BJ (cell line): ENCODE measurements at regions not wholly inside any gene's neighbourhood (a gene's known extent, or its start where the extent isn't known, plus 50 kb on each side); places are given as distances from the start of the nearest gene placed in this dataset.

ENCODE experiments used
- CTCF ChIA-PET: fragments of 350-600 bp; formaldehyde crosslinking; extraction: SDS; loops from one replicate; lab custom pipeline; 2021; ENCODE audit warnings: antibody characterized with exemption, inconsistent platforms; lab: Yijun Ruan, JAX
- POLR2A ChIA-PET: fragments of 300-600 bp; sonication (Branson Sonifier 250); formaldehyde crosslinking; extraction: SDS; loops from one replicate; lab custom pipeline; 2021; ENCODE audit warnings: antibody characterized with exemption; lab: Charles Lee
- DNase-seq: peaks from one replicate; pipeline ENCODE4 v3.0.0-alpha.2; 2011; ENCODE audit warnings: low read depth
- H3K27me3 ChIP-seq: 2 replicates; pipeline ENCODE4 v1.6.0; 2011; ENCODE audit warnings: low read length; ENCODE audit not compliant: control insufficient read depth, insufficient read depth
- H3K36me3 ChIP-seq: 2 replicates; pipeline ENCODE4 v1.5.1; 2011; ENCODE audit warnings: low read length; ENCODE audit not compliant: control insufficient read depth, insufficient read depth
- H3K4me3 ChIP-seq: 2 replicates; pipeline ENCODE4 v1.5.1; 2011; ENCODE audit warnings: low read depth, mild to moderate bottlenecking, control low read depth, low read length
- TF ChIP-seq, protein P1 (sequence below): IDR thresholded peaks from 2 replicates; pipeline ENCODE4 v1.5.1; 2011; ENCODE audit warnings: low read depth, mild to moderate bottlenecking, control low read depth, inconsistent platforms, low read length, moderate library complexity; ENCODE audit not compliant: insufficient read depth

DNA sequence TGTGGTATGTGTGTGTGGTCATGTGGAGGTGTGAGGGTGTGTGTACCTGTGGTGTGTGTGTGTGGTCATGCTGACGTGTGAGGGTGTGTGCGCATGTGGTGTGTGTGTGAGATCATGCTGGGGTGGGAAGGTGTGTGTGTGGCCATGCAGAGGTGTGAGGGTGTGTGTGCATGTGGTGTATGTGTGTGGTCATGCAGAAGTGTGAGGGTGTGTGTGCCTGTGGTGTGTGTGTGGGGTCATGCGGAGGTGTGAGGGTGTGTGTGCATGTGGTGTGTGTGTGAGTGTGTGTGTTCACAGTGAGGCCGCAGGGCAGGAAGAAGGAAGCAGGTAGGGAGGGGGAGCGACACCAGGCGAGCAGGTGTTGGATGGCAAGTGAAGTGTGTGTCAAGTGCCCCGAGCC, 259.0 kb downstream of the LOXHD1 start:
- TF ChIP-seq, protein P1, sequence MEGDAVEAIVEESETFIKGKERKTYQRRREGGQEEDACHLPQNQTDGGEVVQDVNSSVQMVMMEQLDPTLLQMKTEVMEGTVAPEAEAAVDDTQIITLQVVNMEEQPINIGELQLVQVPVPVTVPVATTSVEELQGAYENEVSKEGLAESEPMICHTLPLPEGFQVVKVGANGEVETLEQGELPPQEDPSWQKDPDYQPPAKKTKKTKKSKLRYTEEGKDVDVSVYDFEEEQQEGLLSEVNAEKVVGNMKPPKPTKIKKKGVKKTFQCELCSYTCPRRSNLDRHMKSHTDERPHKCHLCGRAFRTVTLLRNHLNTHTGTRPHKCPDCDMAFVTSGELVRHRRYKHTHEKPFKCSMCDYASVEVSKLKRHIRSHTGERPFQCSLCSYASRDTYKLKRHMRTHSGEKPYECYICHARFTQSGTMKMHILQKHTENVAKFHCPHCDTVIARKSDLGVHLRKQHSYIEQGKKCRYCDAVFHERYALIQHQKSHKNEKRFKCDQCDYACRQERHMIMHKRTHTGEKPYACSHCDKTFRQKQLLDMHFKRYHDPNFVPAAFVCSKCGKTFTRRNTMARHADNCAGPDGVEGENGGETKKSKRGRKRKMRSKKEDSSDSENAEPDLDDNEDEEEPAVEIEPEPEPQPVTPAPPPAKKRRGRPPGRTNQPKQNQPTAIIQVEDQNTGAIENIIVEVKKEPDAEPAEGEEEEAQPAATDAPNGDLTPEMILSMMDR: no peak
- POLR2A ChIA-PET: no interaction called here
- CTCF ChIA-PET: no interaction called here

DNA sequence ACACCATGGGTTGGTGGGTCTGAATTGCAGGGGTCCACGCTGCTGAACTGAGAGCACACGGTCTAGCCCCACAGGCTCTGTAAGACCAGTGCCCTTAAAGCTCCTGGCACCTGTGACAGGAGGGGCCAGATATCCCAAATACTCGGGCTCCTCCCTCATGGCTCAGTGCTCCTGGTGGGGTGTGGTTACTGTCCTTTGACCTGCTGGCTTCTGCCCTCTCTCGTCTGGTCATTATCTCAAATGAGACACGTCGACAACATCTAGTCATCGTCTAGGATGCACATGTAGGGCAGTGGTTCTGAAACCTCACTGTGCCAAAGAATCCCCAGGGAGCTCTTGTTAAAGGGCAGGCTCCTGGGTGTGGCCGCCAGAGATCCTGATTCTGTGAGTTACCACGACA, 258.4 kb downstream of the LOXHD1 start:
- no peak for DNase-seq
- Histone ChIP-seq H3K4me3 (no peak overlapping the region), H3K27me3 (no peaks in the 10 kb centered on the region; the same call in 1 of the 2 replicates), H3K36me3 (no peaks in the 10 kb centered on the region)
- ChIA-PET POLR2A (no interaction called here), CTCF (no interaction called here)
- TF ChIP-seq, protein P1: no peak

More for the DNA sequence above, 259.0 kb downstream of the LOXHD1 start:
- H3K36me3 ChIP-seq: no peaks in the 10 kb centered on the region
- H3K4me3 ChIP-seq: no peak overlapping the region
- H3K27me3 ChIP-seq: no peaks in the 10 kb centered on the region; the same call in 1 of the 2 replicates
- no peak for DNase-seq

DNA sequence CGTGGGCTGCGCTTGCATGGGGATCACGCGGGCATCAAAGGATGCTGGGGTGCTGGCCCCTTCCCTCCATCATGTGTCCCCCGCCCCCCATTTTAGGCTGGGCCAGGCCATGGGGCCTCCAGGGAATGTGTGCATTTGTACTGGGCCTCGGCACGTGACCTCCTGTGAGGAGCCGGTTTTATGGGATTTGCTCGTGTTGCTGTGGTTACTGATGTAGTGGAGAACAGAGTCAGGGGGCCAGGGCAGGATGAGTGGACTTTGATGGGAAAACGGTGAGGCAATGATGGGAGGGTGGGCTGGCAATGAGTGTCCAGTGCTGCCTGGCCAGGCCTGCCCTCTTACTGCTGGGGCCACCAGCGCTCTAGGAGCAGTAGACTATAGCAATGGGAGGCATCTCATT, 257.7 kb downstream of the LOXHD1 start:
- ChIA-PET CTCF (no interaction called here), POLR2A (no interaction called here)
- TF ChIP-seq, protein P1: no peak
- Histone ChIP-seq H3K4me3 (no peak overlapping the region), H3K36me3 (no peaks in the 10 kb centered on the region), H3K27me3 (no peaks in the 10 kb centered on the region; the same call in 1 of the 2 replicates)
- DNase-seq: no peak

DNA sequence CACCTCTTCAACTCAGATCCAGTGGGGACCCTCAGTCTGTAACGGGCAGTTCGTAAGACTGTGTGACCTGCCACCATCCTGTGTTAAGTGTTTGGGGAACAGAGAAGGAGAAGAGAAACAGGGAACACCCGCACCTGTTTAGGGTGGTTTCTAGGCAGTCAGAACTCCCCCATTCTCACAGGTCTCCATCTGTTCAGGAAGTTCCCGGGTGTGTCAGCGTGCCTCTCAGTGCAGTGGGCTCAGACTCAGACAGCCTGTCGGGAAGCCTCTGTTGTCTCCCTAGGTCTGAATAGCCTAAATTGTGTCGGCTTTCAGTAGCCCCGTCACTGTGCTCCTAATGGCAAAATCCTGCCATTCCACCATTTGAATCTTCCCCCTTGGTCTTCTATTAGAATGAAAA, 256.6 kb downstream of the LOXHD1 start:
- Histone ChIP-seq H3K27me3 (no peaks in the 10 kb centered on the region; the same call in 1 of the 2 replicates), H3K36me3 (no peaks in the 10 kb centered on the region), H3K4me3 (no peak overlapping the region)
- POLR2A ChIA-PET: no interaction called here
- DNase-seq: no peak
- CTCF ChIA-PET: interaction anchor here (1.0 kb wide), 1 partner anchor 227 kb away, joined by 3 read pairs; a partner anchor contains a TSS
- TF ChIP-seq, protein P1: no peak

DNA sequence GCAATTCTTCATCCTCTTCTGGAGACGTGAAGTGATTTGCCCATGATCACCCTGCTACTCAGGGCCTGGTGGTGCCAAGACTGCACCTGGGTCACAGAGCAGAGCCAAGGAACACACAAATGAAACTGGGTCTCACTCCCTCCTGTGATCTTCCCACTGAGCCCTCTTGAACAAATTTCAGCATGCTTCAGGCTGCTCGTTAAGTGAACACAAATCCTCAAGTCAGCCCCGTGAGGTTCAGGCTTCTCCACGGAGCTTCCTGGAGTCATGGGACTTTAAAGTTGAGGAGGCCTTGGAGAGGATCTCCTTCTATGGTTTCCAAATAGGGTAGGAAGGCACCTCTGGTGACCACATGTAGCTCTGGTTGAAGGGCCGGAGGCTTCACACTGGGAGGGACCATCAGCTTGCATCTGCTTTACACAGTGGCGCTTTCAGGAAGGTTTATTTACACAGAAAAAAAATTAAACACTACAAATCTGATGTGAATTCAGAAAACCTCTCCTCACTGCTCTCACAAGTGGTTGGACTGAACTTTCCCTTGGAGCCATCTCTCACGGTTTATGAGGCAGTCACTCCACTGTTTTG, 255.4 kb downstream of the LOXHD1 start:
- POLR2A ChIA-PET: no interaction called here
- no peak for DNase-seq
- no peak overlapping the region for H3K4me3 ChIP-seq
- TF ChIP-seq, protein P1: no peak
- H3K27me3 ChIP-seq: peaks cover 1% of the 10 kb centered on the region
- CTCF ChIA-PET: interaction anchor here (1.0 to 1.2 kb wide), 2 partner anchors 228 to 252 kb away, joined by 3 to 4 read pairs; a partner anchor contains a TSS
- H3K36me3 ChIP-seq: no peaks in the 10 kb centered on the region
